Gastroesophageal sphincter (tissue), 3 donors: ENCODE measurements at regions not wholly inside any gene's neighbourhood (a gene's known extent, or its start where the extent isn't known, plus 50 kb on each side); places are given as distances from the start of the nearest gene placed in this dataset.

Experiments used
- CTCF ChIP-seq, 4 experiments: fragments of 200-600 bp in 2 of 4; fragments of 450-650 bp in 2 of 4; sonication (generic) in 1 of 4; IDR thresholded peaks; one replicate each; pipeline ENCODE4 v1.5.1; 2017 to 2019; ENCODE audit warnings: antibody characterized with exemption in 4 of 4, mild to moderate bottlenecking in 2 of 4, moderate library complexity in 2 of 4
- POLR2AphosphoS5 ChIP-seq: sonication (generic); formaldehyde crosslinking; IDR thresholded peaks from one replicate; pipeline ENCODE4 v1.6.1; 2017; ENCODE audit warnings: antibody characterized with exemption

GRCh38 chrX:39063702-39064101 lies 262.4 kb downstream of the MID1IP1 start:
- no peak for TF ChIP-seq CTCF (IDR thresholded peaks at IDR 0.05)
- TF ChIP-seq POLR2AphosphoS5: no peak
